OCI-LY7 (cell line): ENCODE measurements at regions not wholly inside any gene's neighbourhood (a gene's known extent, or its start where the extent isn't known, plus 50 kb on each side); places are given as distances from the start of the nearest gene placed in this dataset.

Source experiments
- BruUV-seq: library from RNA; stranded (reverse); fragments of 400-500 nt; replicated peaks from 2 replicates; lab custom pipeline; 2021; lab: Mats Ljungman, UMichigan
- CTCF ChIA-PET: fragments of 300-600 bp; sonication (Branson Sonifier 250); formaldehyde crosslinking; loops from one replicate; lab custom pipeline; 2022; ENCODE audit warnings: antibody characterized with exemption; ENCODE audit not compliant: unreplicated experiment; lab: Charles Lee
- POLR2A ChIA-PET: fragments of 300-600 bp; sonication (Branson Sonifier 250); formaldehyde crosslinking; loops from one replicate; lab custom pipeline; 2022; ENCODE audit warnings: antibody characterized with exemption; lab: Charles Lee
- DNase-seq: peaks from one replicate; pipeline ENCODE4 v3.0.0-alpha.2; 2015; ENCODE audit warnings: low spot score
- H2AFZ ChIP-seq: fragments of 200-600 bp; sonication (generic), shearing (Covaris generic); 2 replicates; pipeline ENCODE4 v1.6.1; 2014; ENCODE audit warnings: mild to moderate bottlenecking, antibody characterized with exemption, low read length, moderate library complexity
- H3K27ac ChIP-seq: fragments of 200-600 bp; sonication (generic); 2 replicates; pipeline ENCODE4 v1.5.1; 2014; ENCODE audit warnings: mixed run types, low read depth, mild to moderate bottlenecking, moderate library complexity, low read length, inconsistent platforms; ENCODE audit not compliant: poor library complexity, severe bottlenecking
- H3K36me3 ChIP-seq: fragments of 200-600 bp; sonication (generic); 2 replicates; pipeline ENCODE4 v1.6.1; 2014; ENCODE audit warnings: mild to moderate bottlenecking, antibody characterized with exemption, low read length, moderate library complexity, mixed read lengths; ENCODE audit not compliant: insufficient read depth
- H3K4me1 ChIP-seq: fragments of 200-600 bp; sonication (generic); 2 replicates; pipeline ENCODE4 v1.5.1; 2014; ENCODE audit warnings: mild to moderate bottlenecking, low read length; ENCODE audit not compliant: insufficient read depth, poor library complexity, severe bottlenecking
- H3K4me2 ChIP-seq: fragments of 200-600 bp; sonication (generic); 2 replicates; pipeline ENCODE4 v1.6.1; 2014; ENCODE audit warnings: mild to moderate bottlenecking, low read length
- H3K4me3 ChIP-seq: fragments of 200-600 bp; sonication (generic); 2 replicates; pipeline ENCODE4 v1.5.1; 2014; ENCODE audit warnings: mild to moderate bottlenecking, low read depth, low read length; ENCODE audit not compliant: poor library complexity, severe bottlenecking
- H3K79me2 ChIP-seq: fragments of 200-600 bp; sonication (generic); 2 replicates; pipeline ENCODE4 v1.6.1; 2016; ENCODE audit warnings: low read depth, mild to moderate bottlenecking, low read length, moderate library complexity, mixed read lengths; ENCODE audit not compliant: insufficient read depth
- H3K9me2 ChIP-seq: fragments of 200-600 bp; sonication (generic); 2 replicates; pipeline ENCODE4 v1.6.1; 2016; ENCODE audit warnings: mild to moderate bottlenecking, low read length, mixed read lengths; ENCODE audit not compliant: insufficient read depth
- H3K9me3 ChIP-seq: fragments of 200-600 bp; sonication (generic); 2 replicates; pipeline ENCODE4 v1.6.1; 2014; ENCODE audit warnings: mild to moderate bottlenecking, mixed run types, low read length, mixed read lengths
- H4K20me1 ChIP-seq: fragments of 200-600 bp; sonication (generic); 2 replicates; pipeline ENCODE4 v1.6.1; 2014; ENCODE audit warnings: mild to moderate bottlenecking, antibody characterized with exemption, low read length, moderate library complexity, mixed read lengths; ENCODE audit not compliant: insufficient read depth
- CTCF ChIP-seq: fragments of 200-600 bp; sonication (generic); conservative IDR thresholded peaks from 2 replicates; pipeline ENCODE4 v1.5.1; 2014; ENCODE audit warnings: mild to moderate bottlenecking, antibody characterized with exemption, low read length, moderate library complexity, mixed read lengths
- EZH2phosphoT487 ChIP-seq: fragments of 200-600 bp; sonication (generic); IDR thresholded peaks from 2 replicates; pipeline ENCODE4 v1.6.1; 2018; ENCODE audit warnings: low read depth, borderline replicate concordance, mild to moderate bottlenecking, mixed run types, antibody characterized with exemption, low read length, moderate library complexity, mixed read lengths
- intact Hi-C: fragments of 100-400 bp; cut with micrococcal nuclease; formaldehyde crosslinking; loops from one replicate; pipeline ENCODE4 v1.10.0; 2022; ENCODE audit not compliant: unreplicated experiment

- no TSS peak for BruUV-seq
These were observed 371.3 kb downstream of the TUSC7 start for GRCh38 chr3:117080872-117081271.

GRCh38 chr3:117084277-117084676 lies 374.7 kb downstream of the TUSC7 start:
- no peaks in the 10 kb centered on the region for H3K4me1 ChIP-seq
- no peak for TF ChIP-seq CTCF
- no peak for TF ChIP-seq EZH2phosphoT487
- H3K4me2 ChIP-seq = no peak overlapping the region
- H3K4me3 ChIP-seq = no peak overlapping the region
- H3K9me3 ChIP-seq = no peaks in the 10 kb centered on the region
- intact Hi-C loops = no loop called here
- H4K20me1 ChIP-seq = no peaks in the 10 kb centered on the region
- no TSS peak for BruUV-seq
- no peaks in the 10 kb centered on the region for H3K79me2 ChIP-seq
- POLR2A ChIA-PET = no interaction called here
- H2AFZ ChIP-seq = no peak overlapping the region
- no peaks in the 10 kb centered on the region for H3K36me3 ChIP-seq
- H3K27ac ChIP-seq = no peak overlapping the region
- no peak for DNase-seq
- CTCF ChIA-PET = no interaction called here
- H3K9me2 ChIP-seq = no peaks in the 10 kb centered on the region

More at GRCh38 chr3:117080872-117081271, 371.3 kb downstream of the TUSC7 start:
- H3K4me3 ChIP-seq = no peak overlapping the region
- ChIA-PET CTCF (no interaction called here), POLR2A (interaction anchor here (0.7 kb wide), 1 partner anchor 11 kb away, joined by 3 read pairs; no protein-coding TSS in a partner anchor)
- H2AFZ ChIP-seq = no peak overlapping the region
- DNase-seq = no peak
- no peak overlapping the region for H3K4me2 ChIP-seq
- H4K20me1 ChIP-seq = no peaks in the 10 kb centered on the region
- H3K79me2 ChIP-seq = no peaks in the 10 kb centered on the region
- H3K9me2 ChIP-seq = no peaks in the 10 kb centered on the region
- intact Hi-C loops = no loop called here
- H3K36me3 ChIP-seq = no peaks in the 10 kb centered on the region
- no peak for TF ChIP-seq CTCF
- no peak for TF ChIP-seq EZH2phosphoT487
- no peak overlapping the region for H3K27ac ChIP-seq
- no peaks in the 10 kb centered on the region for H3K9me3 ChIP-seq
- no peaks in the 10 kb centered on the region for H3K4me1 ChIP-seq

- Histone ChIP-seq H3K36me3 (no peaks in the 10 kb centered on the region), H2AFZ (no peak overlapping the region), H3K4me1 (no peaks in the 10 kb centered on the region), H4K20me1 (no peaks in the 10 kb centered on the region), H3K27ac (no peak overlapping the region), H3K4me3 (no peak overlapping the region), H3K9me3 (no peaks in the 10 kb centered on the region), H3K79me2 (no peaks in the 10 kb centered on the region), H3K4me2 (no peak overlapping the region), H3K9me2 (no peaks in the 10 kb centered on the region)
- no TSS peak for BruUV-seq
- intact Hi-C loops = no loop called here
- ChIA-PET POLR2A (no interaction called here), CTCF (no interaction called here)
- DNase-seq = no peak
- TF ChIP-seq CTCF = no peak
- TF ChIP-seq EZH2phosphoT487 = no peak
These were observed 375.2 kb downstream of the TUSC7 start for GRCh38 chr3:117084739-117085270.
